NT2/D1 (cell line): ENCODE measurements at regions not wholly inside any gene's neighbourhood (a gene's known extent, or its start where the extent isn't known, plus 50 kb on each side); places are given as distances from the start of the nearest gene placed in this dataset.

ENCODE experiments used
- SUZ12 ChIP-seq: IDR thresholded peaks from 2 replicates; pipeline ENCODE4 v1.6.1; 2011; ENCODE audit not compliant: insufficient read length, insufficient read depth; ENCODE audit errors: extremely low read depth
- YY1 ChIP-seq: IDR thresholded peaks from 2 replicates; pipeline ENCODE4 v1.6.1; 2011; ENCODE audit not compliant: insufficient read length, insufficient read depth
- ZNF274 ChIP-seq: IDR thresholded peaks from 2 replicates; pipeline ENCODE4 v1.6.1; 2011; ENCODE audit warnings: mild to moderate bottlenecking, low read depth, low read length

GRCh38 chr2:155839436-155839835, 493.1 kb downstream of the NR4A2 start:
- no peak for TF ChIP-seq SUZ12
- no peak for TF ChIP-seq ZNF274
- TF ChIP-seq YY1, result no peak
